GM18907 (cell line): ENCODE measurements at regions not wholly inside any gene's neighbourhood (a gene's known extent, or its start where the extent isn't known, plus 50 kb on each side); places are given as distances from the start of the nearest gene placed in this dataset.

Source experiments
- ATAC-seq: cut with Tn5 transposase; IDR thresholded peaks from one replicate; pipeline ENCODE4 v1.9.1; 2021; ENCODE audit warnings: mild to moderate bottlenecking, moderate library complexity; ENCODE audit not compliant: unreplicated experiment

DNA sequence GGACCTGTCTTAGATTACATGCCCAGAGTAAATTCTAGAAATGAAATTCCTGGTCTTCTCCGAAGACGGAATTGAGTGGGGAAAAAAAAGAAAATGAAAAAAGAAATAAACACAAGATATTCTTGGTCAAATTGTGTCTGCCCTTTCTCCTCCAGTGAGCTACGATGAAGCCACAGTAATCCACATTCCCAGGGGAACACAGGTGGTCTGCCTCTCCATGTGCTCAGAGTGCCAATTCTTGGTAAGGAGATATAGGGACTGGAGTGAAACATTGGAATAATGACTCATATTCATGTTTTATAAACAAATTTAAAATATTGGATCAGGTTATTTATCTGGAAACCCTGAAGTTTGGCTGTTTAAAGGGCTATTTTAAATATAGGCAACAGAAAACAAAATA is 54.2 kb upstream of the MGST2 start:
- no peak for ATAC-seq

DNA sequence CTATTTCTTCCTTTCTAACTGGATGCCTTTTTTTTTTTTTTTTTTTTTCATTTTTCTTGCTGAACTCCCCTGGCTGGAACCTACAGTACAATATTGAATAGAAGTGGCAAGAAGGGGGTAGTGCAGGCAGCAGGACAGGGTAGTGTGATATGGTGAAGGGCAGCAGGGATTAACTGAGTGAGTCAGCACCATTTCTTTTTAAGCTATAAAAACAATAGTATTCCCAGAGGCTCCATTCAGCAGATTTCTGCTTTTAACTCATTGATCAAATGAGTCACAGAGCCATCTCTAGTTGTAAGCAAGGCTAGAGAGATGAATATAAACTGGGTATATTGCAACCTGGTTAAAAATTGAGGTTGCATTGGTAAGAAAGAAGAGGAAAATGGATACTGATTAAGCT is 53.6 kb upstream of the SETD7 start:
- ATAC-seq, result no peak

DNA sequence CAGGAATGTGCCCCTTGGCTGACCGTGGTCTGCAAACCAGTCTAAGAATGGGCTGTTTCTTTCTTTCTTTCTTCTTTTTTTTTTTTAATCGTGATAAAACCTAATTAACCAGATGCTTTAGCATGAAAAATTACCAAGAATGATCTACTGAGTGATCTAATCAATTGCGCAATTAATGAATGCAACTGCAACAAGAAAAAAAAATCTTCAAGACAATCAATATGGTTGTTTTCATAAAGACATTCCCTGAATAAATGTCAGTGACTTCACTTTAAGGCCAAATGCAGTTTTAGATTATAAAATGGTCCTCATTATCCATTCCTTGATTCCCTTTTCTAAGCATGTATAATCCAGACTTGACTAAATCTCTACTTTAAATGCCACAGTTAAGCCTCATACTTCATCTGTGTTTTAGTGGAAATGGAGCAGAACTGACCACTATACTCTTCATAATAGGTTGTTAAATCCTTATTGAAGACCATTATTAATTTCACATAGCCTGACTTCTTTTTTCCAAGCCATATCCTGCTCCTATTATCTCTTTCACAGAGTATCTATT is 51.6 kb upstream of the SETD7 start:
- no peak for ATAC-seq

DNA sequence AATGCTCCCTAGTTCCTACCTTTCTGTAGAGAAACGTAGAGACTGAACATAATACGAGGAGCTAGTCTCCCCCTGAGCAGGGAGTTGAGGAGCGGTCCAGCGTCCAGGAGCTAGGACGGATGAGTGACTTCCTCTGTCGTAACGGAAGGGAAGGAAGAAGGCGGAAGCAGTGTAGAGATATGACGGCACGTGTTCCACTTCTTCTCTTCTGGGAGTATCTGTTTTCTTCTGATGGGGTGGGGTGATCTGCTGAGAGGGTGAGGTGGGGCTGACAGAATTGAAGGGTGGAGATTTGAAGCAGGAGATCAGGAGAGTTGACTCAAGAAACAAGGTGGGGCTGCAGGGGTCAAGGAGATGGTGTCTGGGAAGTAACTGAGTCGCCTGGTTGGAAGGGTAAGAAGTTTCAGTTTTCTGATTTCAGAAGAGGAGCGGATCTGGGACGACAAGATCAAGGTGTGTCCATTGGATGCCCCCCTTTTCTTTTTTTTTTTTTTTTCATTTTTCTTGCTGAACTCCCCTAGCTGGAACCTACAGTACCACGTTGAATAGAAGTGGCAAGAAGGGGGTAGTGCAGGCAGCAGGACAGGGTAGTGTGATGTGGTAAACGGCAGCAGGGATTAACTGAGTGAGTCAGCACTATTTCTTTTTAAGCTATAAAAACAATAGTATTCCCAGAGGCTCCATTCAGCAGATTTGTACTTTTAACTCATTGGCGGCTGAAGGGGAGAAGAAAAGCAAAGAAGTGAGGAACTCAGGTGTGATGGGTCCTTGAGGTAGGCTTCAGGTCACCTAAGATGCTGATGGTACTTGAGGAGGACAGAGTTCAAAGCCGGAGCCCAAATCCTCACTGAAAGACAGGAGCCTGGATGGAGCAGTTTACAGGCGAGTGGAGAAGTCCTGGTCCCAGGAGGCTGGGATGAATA is 50.8 kb upstream of the SETD7 start:
- ATAC-seq, result peak; percentile 62

DNA sequence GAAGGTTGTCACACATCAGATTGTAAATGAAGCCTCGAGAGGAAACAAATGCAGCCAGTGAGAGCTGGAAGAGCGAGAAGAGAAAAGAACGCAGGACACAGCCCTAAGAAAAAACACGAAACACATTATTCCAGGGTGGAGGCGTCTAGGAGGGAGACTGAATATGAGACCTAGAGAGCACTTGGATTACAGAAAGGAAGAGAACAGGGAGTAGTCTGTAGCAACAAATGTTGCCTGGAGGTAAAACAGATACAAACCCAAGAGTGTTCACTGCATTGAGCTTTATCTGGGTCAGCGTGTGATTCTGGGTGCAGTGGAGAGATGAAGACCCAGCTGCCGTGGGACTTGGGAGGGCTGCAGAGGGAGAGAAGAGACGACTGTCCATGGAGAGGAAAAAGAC is 50.1 kb upstream of the SETD7 start:
- ATAC-seq, result no peak
